ENCODE measurements at regions not wholly inside any gene's neighbourhood (a gene's known extent, or its start where the extent isn't known, plus 50 kb on each side); places are given as distances from the start of the nearest gene placed in this dataset.

DNA sequence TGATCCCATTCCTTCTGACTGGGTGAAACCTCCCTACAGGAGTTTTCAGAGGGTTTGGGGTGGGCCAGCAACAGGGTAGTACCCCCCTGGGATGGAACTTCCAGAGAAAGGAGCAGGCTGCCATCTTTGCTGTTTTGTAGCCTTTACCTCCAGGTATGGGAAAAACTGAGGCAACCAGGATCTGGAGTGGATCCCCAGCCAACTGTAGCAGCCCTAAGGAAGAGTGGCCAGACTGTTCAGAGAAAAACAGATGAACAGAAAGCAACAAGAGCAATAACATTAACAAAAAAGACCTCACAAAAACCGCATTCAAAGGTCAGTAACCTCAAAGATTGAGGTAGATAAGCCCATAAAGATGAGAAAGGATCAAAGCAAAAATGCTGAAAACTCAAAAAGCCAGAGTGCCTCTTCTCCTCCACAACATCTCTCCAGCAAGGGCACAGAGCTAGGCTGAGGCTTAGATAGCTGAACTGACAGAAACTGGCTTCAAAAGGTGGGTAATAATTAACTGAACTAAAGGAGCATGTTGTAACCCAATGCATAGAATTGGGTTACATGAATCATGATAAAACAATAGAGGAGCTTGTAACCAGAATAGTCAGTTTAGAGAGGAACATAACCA is 1288.6 kb upstream of the CNTN5 start:
- Histone ChIP-seq H3K27me3 (no peaks in the 10 kb centered on the region), H3K36me3 (no peaks in the 10 kb centered on the region), H3K27ac (no peak overlapping the region), H3K4me3 (no peak overlapping the region), H3K9me3 (no peaks in the 10 kb centered on the region), H3K4me1 (ENCODE audit: insufficient read depth) (no peaks in the 10 kb centered on the region)
- WGBS, 3 donors, result 78 to 93% (median 87%) methylated on average over 1 of the region's 1 CpG
- no peak for DNase-seq
- intact Hi-C loops (cut with DNase I), result no loop called here
- TF ChIP-seq, protein P1, sequence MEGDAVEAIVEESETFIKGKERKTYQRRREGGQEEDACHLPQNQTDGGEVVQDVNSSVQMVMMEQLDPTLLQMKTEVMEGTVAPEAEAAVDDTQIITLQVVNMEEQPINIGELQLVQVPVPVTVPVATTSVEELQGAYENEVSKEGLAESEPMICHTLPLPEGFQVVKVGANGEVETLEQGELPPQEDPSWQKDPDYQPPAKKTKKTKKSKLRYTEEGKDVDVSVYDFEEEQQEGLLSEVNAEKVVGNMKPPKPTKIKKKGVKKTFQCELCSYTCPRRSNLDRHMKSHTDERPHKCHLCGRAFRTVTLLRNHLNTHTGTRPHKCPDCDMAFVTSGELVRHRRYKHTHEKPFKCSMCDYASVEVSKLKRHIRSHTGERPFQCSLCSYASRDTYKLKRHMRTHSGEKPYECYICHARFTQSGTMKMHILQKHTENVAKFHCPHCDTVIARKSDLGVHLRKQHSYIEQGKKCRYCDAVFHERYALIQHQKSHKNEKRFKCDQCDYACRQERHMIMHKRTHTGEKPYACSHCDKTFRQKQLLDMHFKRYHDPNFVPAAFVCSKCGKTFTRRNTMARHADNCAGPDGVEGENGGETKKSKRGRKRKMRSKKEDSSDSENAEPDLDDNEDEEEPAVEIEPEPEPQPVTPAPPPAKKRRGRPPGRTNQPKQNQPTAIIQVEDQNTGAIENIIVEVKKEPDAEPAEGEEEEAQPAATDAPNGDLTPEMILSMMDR (IDR thresholded peaks at IDR 0.05), result no peak
- no peak for TF ChIP-seq EP300 (IDR thresholded peaks at IDR 0.05)
- no peak for TF ChIP-seq POLR2A (IDR thresholded peaks at IDR 0.05)

DNA sequence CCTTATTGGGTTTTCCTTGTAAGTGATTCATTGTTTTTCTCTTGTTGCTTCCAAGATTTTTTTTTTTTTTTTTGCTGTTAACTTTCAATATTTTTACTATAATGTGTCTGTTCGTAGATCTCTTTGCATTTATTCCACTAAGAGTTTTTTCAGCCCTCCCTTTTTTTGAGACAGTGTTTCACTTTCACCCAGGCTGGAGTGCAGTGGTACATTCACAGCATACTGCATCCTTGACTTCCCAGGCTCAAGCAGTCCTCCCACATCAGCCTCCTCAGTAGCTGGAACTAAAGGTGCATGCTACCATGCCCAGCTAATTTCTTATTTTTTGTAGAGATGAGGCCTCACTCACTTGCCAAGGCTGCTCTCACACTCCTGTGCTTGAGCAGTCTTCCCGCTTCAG is 1282.0 kb upstream of the CNTN5 start:
- no peak overlapping the region for H3K27ac ChIP-seq
- intact Hi-C loops (cut with DNase I), result no loop called here
- H3K27me3 ChIP-seq, result no peaks in the 10 kb centered on the region
- peaks cover 5% of the 10 kb centered on the region for H3K4me1 ChIP-seq (ENCODE audit: insufficient read depth)
- no peak for TF ChIP-seq POLR2A (IDR thresholded peaks at IDR 0.05)
- TF ChIP-seq EP300 (IDR thresholded peaks at IDR 0.05), result no peak
- TF ChIP-seq, protein P1 (IDR thresholded peaks at IDR 0.05), result no peak
- H3K36me3 ChIP-seq, result no peaks in the 10 kb centered on the region
- DNase-seq, result no peak
- H3K4me3 ChIP-seq, result no peak overlapping the region
- H3K9me3 ChIP-seq, result no peaks in the 10 kb centered on the region
- WGBS, 3 donors, result 60 to 62% (median 60%) methylated on average over 2 of the region's 2 CpGs

DNA sequence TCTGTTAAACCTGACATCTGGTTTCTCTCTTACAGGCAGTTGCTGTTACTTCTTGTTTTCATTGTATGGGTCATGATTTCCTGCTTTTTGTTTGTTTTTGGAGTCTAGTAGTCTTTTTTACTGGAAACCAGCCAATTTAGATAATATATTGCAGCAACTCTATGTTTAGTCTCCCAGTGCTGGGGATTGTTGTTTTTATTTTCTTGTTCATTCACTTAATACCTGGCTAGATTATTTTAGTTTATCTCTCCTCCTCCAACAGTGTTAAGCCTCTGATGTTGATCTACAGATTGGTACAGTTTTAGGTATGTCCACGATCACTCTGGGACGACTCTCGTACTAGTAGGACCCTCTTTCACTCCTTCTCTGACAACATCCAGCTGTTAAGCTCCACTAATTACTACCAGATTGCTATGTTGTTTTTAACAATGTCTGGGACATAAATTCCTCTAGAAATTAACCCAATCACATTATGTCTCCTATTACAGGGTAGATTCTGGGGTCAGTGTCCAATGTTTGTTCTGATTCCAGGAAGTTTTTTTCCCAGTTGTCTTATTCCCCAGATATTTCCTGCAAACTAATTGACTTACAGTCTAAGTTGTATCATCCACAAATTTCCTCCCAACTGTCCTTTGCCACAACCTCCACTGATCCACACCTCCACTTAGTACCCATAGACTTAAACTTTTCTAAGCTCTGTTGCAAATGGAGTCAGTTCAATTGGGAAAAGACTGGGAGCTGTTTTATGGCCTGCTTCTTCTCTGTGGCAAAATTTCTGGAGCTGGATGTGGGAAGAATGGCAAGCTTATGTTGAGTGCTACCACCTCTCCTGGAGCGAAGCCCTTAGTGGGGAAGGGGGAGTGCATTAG is 1280.6 kb upstream of the CNTN5 start:
- no peak for DNase-seq
- H3K36me3 ChIP-seq, result no peaks in the 10 kb centered on the region
- no peaks in the 10 kb centered on the region for H3K27me3 ChIP-seq
- no peak overlapping the region for H3K27ac ChIP-seq
- H3K4me3 ChIP-seq, result no peak overlapping the region
- no peaks in the 10 kb centered on the region for H3K9me3 ChIP-seq
- intact Hi-C loops (cut with DNase I), result no loop called here
- 23 to 29% (median 26%) methylated on average over 4 of the region's 4 CpGs for WGBS, 3 donors
- TF ChIP-seq EP300 (IDR thresholded peaks at IDR 0.05), result no peak
- peaks cover 5% of the 10 kb centered on the region for H3K4me1 ChIP-seq (ENCODE audit: insufficient read depth)

DNA sequence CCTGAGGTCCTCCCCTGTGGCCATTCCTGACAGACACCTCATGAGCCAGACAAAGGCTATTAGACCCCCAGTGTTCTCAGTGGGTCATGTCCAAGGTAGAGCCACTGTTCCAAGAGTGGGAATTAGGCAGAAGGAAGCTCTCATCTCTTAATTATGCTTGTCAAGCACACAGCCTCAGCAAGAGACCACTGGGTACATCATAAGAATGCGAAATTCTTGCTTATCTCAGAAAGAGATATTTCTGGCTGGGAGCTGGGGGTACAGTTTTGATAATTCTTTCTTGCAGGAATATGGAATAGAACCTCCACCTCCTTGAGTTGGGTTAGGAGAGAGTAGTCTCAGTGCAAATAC is 1280.0 kb upstream of the CNTN5 start:
- no peak for DNase-seq
- TF ChIP-seq, protein P1 (IDR thresholded peaks at IDR 0.05), result no peak
- WGBS, 3 donors, result 27 to 34% (median 31%) methylated on average over 1 of the region's 1 CpG
- Histone ChIP-seq H3K4me1 (ENCODE audit: insufficient read depth) (peaks cover 5% of the 10 kb centered on the region), H3K9me3 (no peaks in the 10 kb centered on the region), H3K27me3 (no peaks in the 10 kb centered on the region), H3K4me3 (no peak overlapping the region), H3K27ac (no peak overlapping the region), H3K36me3 (no peaks in the 10 kb centered on the region)
- intact Hi-C loops (cut with DNase I), result no loop called here

DNA sequence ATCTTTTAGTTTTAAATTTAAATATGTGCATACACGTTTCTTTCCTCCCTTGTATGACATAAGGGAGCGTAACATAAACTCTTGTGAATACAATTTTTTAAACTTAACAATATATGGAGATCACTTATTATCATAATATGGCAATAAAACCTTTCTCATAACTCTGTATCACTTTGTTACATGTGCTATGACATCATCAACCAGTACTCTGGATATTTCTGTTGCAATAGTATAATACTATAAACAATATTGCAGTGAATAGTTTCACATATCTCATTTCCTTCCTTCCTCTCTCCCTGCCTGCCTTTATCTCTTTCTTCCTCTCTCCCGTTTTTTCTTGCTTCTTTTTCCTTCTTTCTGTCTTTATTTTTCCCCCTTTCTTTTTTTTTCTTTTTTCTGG is 1278.0 kb upstream of the CNTN5 start:
- no peak overlapping the region for H3K4me3 ChIP-seq
- TF ChIP-seq, protein P1 (IDR thresholded peaks at IDR 0.05), result no peak
- TF ChIP-seq EP300 (IDR thresholded peaks at IDR 0.05) (no peak), POLR2A (IDR thresholded peaks at IDR 0.05) (no peak)
- intact Hi-C loops (cut with DNase I), result no loop called here
- H3K4me1 ChIP-seq (ENCODE audit: insufficient read depth), result peaks cover 5% of the 10 kb centered on the region
- no peak for DNase-seq
- no peaks in the 10 kb centered on the region for H3K27me3 ChIP-seq
- H3K36me3 ChIP-seq, result no peaks in the 10 kb centered on the region
- no peak overlapping the region for H3K27ac ChIP-seq
- no peaks in the 10 kb centered on the region for H3K9me3 ChIP-seq
- 60 to 75% (median 70%) methylated on average over 3 of the region's 3 CpGs for WGBS, 3 donors
